Lower leg skin (tissue), 4 donors: ENCODE measurements at regions not wholly inside any gene's neighbourhood (a gene's known extent, or its start where the extent isn't known, plus 50 kb on each side); places are given as distances from the start of the nearest gene placed in this dataset.
"Not testable (repeated sequence)": the region's sequence is repeated elsewhere in the genome, so short reads cannot be mapped to it uniquely, and the experiment has no call there.

ENCODE experiments used
- DNase-seq, 2 donors: peaks; one replicate each; pipeline ENCODE4 v3.0.0-alpha.2; 2019; ENCODE audit warnings: low spot score in 2 of 2
- H3K4me3 ChIP-seq: fragments of 200-600 bp; sonication (generic); 2 replicates; pipeline ENCODE4 v1.5.1; 2017; ENCODE audit warnings: mild to moderate bottlenecking, low read depth; ENCODE audit not compliant: poor library complexity, severe bottlenecking
- POLR2A ChIP-seq, 2 donors: fragments of 450-650 bp; IDR thresholded peaks; one replicate each; pipeline ENCODE4 v1.6.1; 2016 to 2017; ENCODE audit warnings: antibody characterized with exemption in 2 of 2, mild to moderate bottlenecking in 1 of 2, moderate library complexity in 1 of 2
- WGBS, 2 donors: methylation state at CpG; one replicate each; pipeline ENCODE4 v1.1.5; 2018; 5-methylcytosine and 5-hydroxymethylcytosine counted together
- intact Hi-C: fragments of 100-400 bp; cut with DNase I; formaldehyde crosslinking; loops from one replicate; pipeline ENCODE4 v1.15.0; 2023; ENCODE audit warnings: low total_unique reads
- TF ChIP-seq, protein P1 (sequence below), 3 donors: fragments of 450-650 bp; IDR thresholded peaks; one replicate each; pipeline ENCODE4 v1.5.1; 2016; ENCODE audit warnings: antibody characterized with exemption in 3 of 3, mild to moderate bottlenecking in 3 of 3, moderate library complexity in 2 of 3

DNA sequence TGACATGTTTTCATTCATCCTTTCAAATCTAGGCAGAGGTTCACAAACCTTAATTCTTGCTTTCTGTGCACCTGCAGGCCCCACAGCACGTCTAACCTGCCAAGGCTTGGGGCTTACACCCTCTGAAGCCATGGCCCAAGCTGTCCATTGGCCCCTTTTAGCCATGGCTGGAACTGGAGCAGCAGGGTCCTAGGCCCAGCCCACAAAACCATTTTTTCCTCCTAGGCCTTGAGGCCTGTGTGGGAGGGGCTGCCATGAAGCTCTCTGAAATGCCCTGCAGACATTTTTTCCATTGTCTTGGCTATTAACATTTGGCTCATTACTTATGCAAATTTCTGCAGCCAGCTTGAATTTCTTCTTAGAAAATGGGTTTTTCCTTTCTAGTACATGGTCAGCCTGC is 547.5 kb downstream of the KCNH5 start:
- intact Hi-C loops: no loop called here
- TF ChIP-seq, protein P1, sequence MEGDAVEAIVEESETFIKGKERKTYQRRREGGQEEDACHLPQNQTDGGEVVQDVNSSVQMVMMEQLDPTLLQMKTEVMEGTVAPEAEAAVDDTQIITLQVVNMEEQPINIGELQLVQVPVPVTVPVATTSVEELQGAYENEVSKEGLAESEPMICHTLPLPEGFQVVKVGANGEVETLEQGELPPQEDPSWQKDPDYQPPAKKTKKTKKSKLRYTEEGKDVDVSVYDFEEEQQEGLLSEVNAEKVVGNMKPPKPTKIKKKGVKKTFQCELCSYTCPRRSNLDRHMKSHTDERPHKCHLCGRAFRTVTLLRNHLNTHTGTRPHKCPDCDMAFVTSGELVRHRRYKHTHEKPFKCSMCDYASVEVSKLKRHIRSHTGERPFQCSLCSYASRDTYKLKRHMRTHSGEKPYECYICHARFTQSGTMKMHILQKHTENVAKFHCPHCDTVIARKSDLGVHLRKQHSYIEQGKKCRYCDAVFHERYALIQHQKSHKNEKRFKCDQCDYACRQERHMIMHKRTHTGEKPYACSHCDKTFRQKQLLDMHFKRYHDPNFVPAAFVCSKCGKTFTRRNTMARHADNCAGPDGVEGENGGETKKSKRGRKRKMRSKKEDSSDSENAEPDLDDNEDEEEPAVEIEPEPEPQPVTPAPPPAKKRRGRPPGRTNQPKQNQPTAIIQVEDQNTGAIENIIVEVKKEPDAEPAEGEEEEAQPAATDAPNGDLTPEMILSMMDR (IDR thresholded peaks at IDR 0.05): no peak
- no peak for TF ChIP-seq POLR2A (IDR thresholded peaks at IDR 0.05)
- no peak for DNase-seq
- no peak overlapping the region for H3K4me3 ChIP-seq
- WGBS, 2 donors: 35 to 68% methylated on average over 1 of the region's 1 CpG

DNA sequence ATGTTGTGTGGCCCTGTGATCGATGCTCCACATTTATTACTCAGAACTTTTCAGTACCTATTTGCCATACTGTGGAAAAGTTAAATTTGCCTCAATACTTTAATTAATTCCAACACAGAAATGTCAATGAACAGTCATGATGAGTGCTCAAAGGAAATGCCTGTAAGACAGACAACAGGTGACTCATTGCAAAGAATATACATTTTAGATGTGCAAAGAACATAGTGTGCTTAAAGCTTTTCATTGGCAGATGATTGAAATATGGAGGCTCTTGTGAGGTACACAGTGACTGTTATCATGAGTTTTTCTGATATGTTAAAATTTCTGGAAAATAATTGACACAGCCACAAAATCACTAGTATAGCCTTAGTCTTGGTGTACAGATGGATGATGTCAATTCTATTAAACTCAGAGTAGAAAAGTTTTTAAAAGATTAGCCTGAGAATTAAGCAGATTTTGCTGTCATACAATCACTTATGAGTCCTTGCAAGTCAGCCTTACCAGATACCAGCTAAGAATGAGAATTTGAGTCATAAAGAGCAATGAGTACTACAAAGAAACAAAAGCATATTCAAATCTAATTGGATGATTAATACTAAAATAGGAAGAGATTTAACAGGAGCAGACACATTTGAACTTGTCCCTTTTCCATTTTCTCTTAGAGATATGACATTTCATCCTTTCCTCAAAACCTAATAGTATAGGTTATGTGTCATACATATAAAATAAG is 544.1 kb downstream of the KCNH5 start:
- no peak for TF ChIP-seq POLR2A (IDR thresholded peaks at IDR 0.05)
- TF ChIP-seq, protein P1 (IDR thresholded peaks at IDR 0.05): no peak
- no peak for DNase-seq
- intact Hi-C loops: no loop called here
- WGBS, 2 donors: 73 to 82% methylated on average over 1 of the region's 1 CpG
- H3K4me3 ChIP-seq: no peak overlapping the region

DNA sequence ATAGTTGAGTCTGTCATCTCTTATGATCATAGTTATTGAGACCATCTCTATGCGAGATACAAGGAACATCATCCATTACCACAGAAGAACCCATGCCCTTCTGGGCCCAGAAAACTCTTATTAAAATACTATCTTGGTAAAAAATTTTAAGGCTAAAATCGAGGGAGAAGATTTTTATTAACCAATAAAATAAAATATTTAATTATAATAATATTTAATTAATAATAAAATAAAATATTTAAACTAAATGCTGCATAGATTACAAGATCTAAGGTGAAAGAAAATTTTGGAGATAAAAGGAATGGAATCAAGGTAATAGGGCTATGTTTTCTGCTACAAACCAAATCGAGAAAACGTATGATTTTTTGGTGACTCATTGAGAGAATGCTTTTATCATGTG is 540.2 kb downstream of the KCNH5 start:
- 82 to 83% methylated on average over 4 of the region's 4 CpGs for WGBS, 2 donors
- TF ChIP-seq, protein P1 (IDR thresholded peaks at IDR 0.05): no peak
- TF ChIP-seq POLR2A (IDR thresholded peaks at IDR 0.05): no peak
- no peak for DNase-seq
- no peak overlapping the region for H3K4me3 ChIP-seq
- intact Hi-C loops: no loop called here

DNA sequence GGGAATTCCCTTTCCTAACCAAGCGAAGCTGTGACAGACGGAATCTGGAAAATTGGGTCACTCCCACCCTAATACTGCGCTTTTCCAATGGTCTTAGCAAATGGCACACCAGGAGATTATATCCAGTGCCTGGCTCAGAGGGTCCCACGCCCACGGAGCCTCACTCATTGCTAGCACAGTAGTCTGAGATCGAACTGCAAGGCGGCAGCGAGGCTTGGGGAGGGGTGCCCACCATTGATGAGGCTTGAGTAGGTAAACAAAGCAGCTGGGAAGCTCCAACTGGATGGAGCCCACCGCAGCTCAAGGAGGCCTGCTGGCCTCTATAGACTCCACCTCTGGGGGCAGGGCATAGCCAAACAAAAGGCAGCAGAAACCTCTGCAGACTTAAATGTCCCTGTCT is 523.9 kb downstream of the KCNH5 start:
- DNase-seq, H3K4me3 ChIP-seq, intact Hi-C loops: not testable (repeated sequence)
- WGBS, 2 donors: 91 to 97% methylated on average over 9 of the region's 9 CpGs

DNA sequence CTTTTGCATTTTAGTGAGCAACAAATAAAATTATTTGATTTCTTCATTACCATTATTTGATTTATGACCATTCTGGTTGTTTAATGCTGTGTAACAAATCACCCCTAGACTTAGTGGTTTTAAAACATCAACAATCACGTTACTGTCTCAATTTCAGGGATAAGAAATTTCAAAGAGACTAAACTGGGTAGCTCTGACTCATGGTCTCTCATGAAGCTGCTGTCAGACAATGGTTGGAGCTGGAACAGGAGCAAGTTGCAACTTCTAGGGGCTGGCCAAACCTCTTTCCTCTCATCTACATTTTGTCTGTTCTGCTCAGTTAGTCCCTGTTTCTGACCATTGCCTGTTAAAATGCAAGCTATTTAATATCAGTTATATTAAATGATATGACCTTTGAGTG is 517.0 kb downstream of the KCNH5 start:
- H3K4me3 ChIP-seq: no peak overlapping the region
- TF ChIP-seq, protein P1 (IDR thresholded peaks at IDR 0.05): no peak
- no peak for TF ChIP-seq POLR2A (IDR thresholded peaks at IDR 0.05)
- intact Hi-C loops: no loop called here
- no peak for DNase-seq
- 28 to 34% methylated on average over 1 of the region's 1 CpG for WGBS, 2 donors

DNA sequence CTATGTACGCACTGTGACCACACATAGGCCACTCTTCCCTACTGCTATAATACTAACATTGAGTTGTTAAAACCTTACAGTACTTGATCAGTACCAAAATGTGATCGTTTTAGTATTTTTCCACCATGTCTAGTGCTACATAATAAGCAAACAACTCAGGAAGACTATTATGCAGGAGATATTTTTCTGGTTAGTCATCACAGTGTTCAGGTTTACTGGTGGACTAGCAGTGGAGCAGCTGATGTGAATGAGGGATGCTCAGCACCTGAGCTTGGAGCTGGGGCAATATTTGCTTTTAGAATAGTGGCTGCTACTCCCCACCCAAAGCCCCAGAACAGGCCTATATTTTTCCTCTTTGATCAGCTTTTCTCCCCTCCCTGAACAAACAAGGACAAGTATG is 513.1 kb downstream of the KCNH5 start:
- no peak for TF ChIP-seq POLR2A (IDR thresholded peaks at IDR 0.05)
- TF ChIP-seq, protein P1 (IDR thresholded peaks at IDR 0.05): no peak
- no peak overlapping the region for H3K4me3 ChIP-seq
- DNase-seq: no peak
- intact Hi-C loops: no loop called here
- WGBS, 2 donors: 84% methylated on average over 2 of the region's 2 CpGs
